Activated naive CD4-positive, alpha-beta T cell treated with anti-CD3 and anti-CD28 coated beads for 36 hours (primary cell): ENCODE measurements at regions not wholly inside any gene's neighbourhood (a gene's known extent, or its start where the extent isn't known, plus 50 kb on each side); places are given as distances from the start of the nearest gene placed in this dataset.
A peak's percentile ranks its signal among the peaks of the same experiment; 100 is the strongest.

Experiments used
- CTCF ChIA-PET: fragments of 350-600 bp; sonication (Branson Sonifier 250); formaldehyde crosslinking; loops from one replicate; lab custom pipeline; 2021; ENCODE audit warnings: antibody characterized with exemption; lab: Charles Lee
- DNase-seq: peaks from one replicate; pipeline ENCODE4 v3.0.0-alpha.2; 2020
- H3K27ac Mint-ChIP-seq: one replicate; pipeline ENCODE4 v1.8.0; 2021; ENCODE audit warnings: mild to moderate bottlenecking, mixed read lengths
- H3K27me3 Mint-ChIP-seq: one replicate; pipeline ENCODE4 v1.8.0; 2021; ENCODE audit warnings: low read depth, mixed read lengths
- H3K36me3 Mint-ChIP-seq: one replicate; pipeline ENCODE4 v1.8.0; 2021; ENCODE audit warnings: low read depth, mixed read lengths
- H3K4me1 Mint-ChIP-seq: one replicate; pipeline ENCODE4 v1.8.0; 2021; ENCODE audit warnings: low read depth, mixed read lengths
- H3K4me3 Mint-ChIP-seq: one replicate; pipeline ENCODE4 v1.8.0; 2021; ENCODE audit warnings: mild to moderate bottlenecking, moderate library complexity, mixed read lengths
- H3K9me3 Mint-ChIP-seq: one replicate; pipeline ENCODE4 v1.8.0; 2021; ENCODE audit warnings: mixed read lengths
- intact Hi-C: fragments of 100-400 bp; cut with micrococcal nuclease; formaldehyde crosslinking; loops from one replicate; pipeline ENCODE4 v1.15.1; 2023

- no peak overlapping the region for H3K4me3 Mint-ChIP-seq
- intact Hi-C loops, result no loop called here
- H3K27me3 Mint-ChIP-seq, result no peaks in the 10 kb centered on the region
- no peaks in the 10 kb centered on the region for H3K36me3 Mint-ChIP-seq
- no peak for DNase-seq
- no peaks in the 10 kb centered on the region for H3K9me3 Mint-ChIP-seq
- CTCF ChIA-PET, result no interaction called here
- no peak overlapping the region for H3K27ac Mint-ChIP-seq
- H3K4me1 Mint-ChIP-seq, result peaks cover 37% of the 10 kb centered on the region
Measured at GRCh38 chr6:14658030-14658429, 540.5 kb downstream of the CD83 start.

GRCh38 chr6:14658886-14659561 lies 541.5 kb downstream of the CD83 start:
- H3K36me3 Mint-ChIP-seq, result no peaks in the 10 kb centered on the region
- DNase-seq, result peak; percentile 35
- intact Hi-C loops, result no loop called here
- H3K27me3 Mint-ChIP-seq, result no peaks in the 10 kb centered on the region
- no peak overlapping the region for H3K27ac Mint-ChIP-seq
- peaks cover 39% of the 10 kb centered on the region for H3K4me1 Mint-ChIP-seq
- no peak overlapping the region for H3K4me3 Mint-ChIP-seq
- no peaks in the 10 kb centered on the region for H3K9me3 Mint-ChIP-seq
- CTCF ChIA-PET, result interaction anchor here (0.6 to 0.7 kb wide), 2 partner anchors 91 to 593 kb away, joined by 3 read pairs; no protein-coding TSS in a partner anchor

GRCh38 chr6:14659841-14660240 lies 542.3 kb downstream of the CD83 start:
- no peaks in the 10 kb centered on the region for H3K9me3 Mint-ChIP-seq
- no peak overlapping the region for H3K4me3 Mint-ChIP-seq
- no peak overlapping the region for H3K27ac Mint-ChIP-seq
- no peaks in the 10 kb centered on the region for H3K27me3 Mint-ChIP-seq
- H3K4me1 Mint-ChIP-seq, result peaks cover 47% of the 10 kb centered on the region
- intact Hi-C loops, result loop anchor here (2.0 to 10.0 kb wide), 6 partner anchors 51 to 587 kb away; partner anchors contain the start of gene JARID2
- no peaks in the 10 kb centered on the region for H3K36me3 Mint-ChIP-seq
- CTCF ChIA-PET, result interaction anchor here (0.6 to 2.1 kb wide), 3 partner anchors 51 to 90 kb away, joined by 3 to 7 read pairs (median 6); no protein-coding TSS in a partner anchor
- no peak for DNase-seq

GRCh38 chr6:14660806-14661579 lies 543.4 kb downstream of the CD83 start:
- CTCF ChIA-PET, result interaction anchor here (0.6 to 2.1 kb wide), 6 partner anchors 10 to 449 kb away, joined by 3 to 7 read pairs (median 3); no protein-coding TSS in a partner anchor
- Mint-ChIP-seq H3K9me3 (no peaks in the 10 kb centered on the region), H3K27ac (no peak overlapping the region), H3K27me3 (no peaks in the 10 kb centered on the region), H3K36me3 (no peaks in the 10 kb centered on the region), H3K4me1 (peaks cover 44% of the 10 kb centered on the region), H3K4me3 (no peak overlapping the region)
- DNase-seq, result peak; percentile 71
- intact Hi-C loops, result loop anchor here (1.0 to 10.0 kb wide), 8 partner anchors 14 to 586 kb away; partner anchors contain the start of gene JARID2

GRCh38 chr6:14661691-14662090 lies 544.1 kb downstream of the CD83 start:
- Mint-ChIP-seq H3K9me3 (no peaks in the 10 kb centered on the region), H3K27ac (no peak overlapping the region), H3K4me1 (peaks cover 42% of the 10 kb centered on the region), H3K4me3 (no peak overlapping the region), H3K36me3 (no peaks in the 10 kb centered on the region), H3K27me3 (no peaks in the 10 kb centered on the region)
- no peak for DNase-seq
- intact Hi-C loops, result loop anchor here (1.0 to 10.0 kb wide), 9 partner anchors 14 to 586 kb away; partner anchors contain the start of gene JARID2
- CTCF ChIA-PET, result interaction anchor here (0.6 to 2.1 kb wide), 4 partner anchors 13 to 450 kb away, joined by 3 to 7 read pairs (median 4); no protein-coding TSS in a partner anchor

GRCh38 chr6:14664112-14664601 lies 546.6 kb downstream of the CD83 start:
- Mint-ChIP-seq H3K4me3 (no peak overlapping the region), H3K27me3 (no peaks in the 10 kb centered on the region), H3K36me3 (no peaks in the 10 kb centered on the region), H3K9me3 (no peaks in the 10 kb centered on the region), H3K27ac (no peak overlapping the region), H3K4me1 (peaks cover 21% of the 10 kb centered on the region)
- intact Hi-C loops, result loop anchor here (5.0 to 10.0 kb wide), 5 partner anchors 122 to 583 kb away; partner anchors contain the start of gene JARID2
- DNase-seq, result peak; percentile 17
- CTCF ChIA-PET, result no interaction called here

GRCh38 chr6:14664621-14665315 lies 547.2 kb downstream of the CD83 start:
- Mint-ChIP-seq H3K4me3 (no peak overlapping the region), H3K9me3 (no peaks in the 10 kb centered on the region), H3K4me1 (peaks cover 21% of the 10 kb centered on the region), H3K27ac (no peak overlapping the region), H3K36me3 (no peaks in the 10 kb centered on the region), H3K27me3 (no peaks in the 10 kb centered on the region)
- intact Hi-C loops, result loop anchor here (5.0 to 10.0 kb wide), 5 partner anchors 122 to 583 kb away; partner anchors contain the start of gene JARID2
- peak; percentile 31 for DNase-seq
- CTCF ChIA-PET, result no interaction called here

- Mint-ChIP-seq H3K4me1 (peaks cover 21% of the 10 kb centered on the region), H3K27me3 (no peaks in the 10 kb centered on the region), H3K4me3 (no peak overlapping the region), H3K27ac (no peak overlapping the region), H3K9me3 (no peaks in the 10 kb centered on the region), H3K36me3 (no peaks in the 10 kb centered on the region)
- peak; percentile 60 for DNase-seq
- CTCF ChIA-PET, result interaction anchor here (0.6 kb wide), 1 partner anchor 79 kb away, joined by 3 read pairs; no protein-coding TSS in a partner anchor
- intact Hi-C loops, result loop anchor here (10.0 kb wide), 1 partner anchor 281 kb away; no protein-coding TSS in a partner anchor
Measured at GRCh38 chr6:14665827-14666724, 548.5 kb downstream of the CD83 start.

- no peak for DNase-seq
- Mint-ChIP-seq H3K4me1 (peaks cover 19% of the 10 kb centered on the region), H3K4me3 (no peak overlapping the region), H3K27ac (no peak overlapping the region), H3K27me3 (no peaks in the 10 kb centered on the region), H3K36me3 (no peaks in the 10 kb centered on the region), H3K9me3 (no peaks in the 10 kb centered on the region)
- CTCF ChIA-PET, result interaction anchor here (0.7 kb wide), 1 partner anchor 115 kb away, joined by 3 read pairs; no protein-coding TSS in a partner anchor
- intact Hi-C loops, result no loop called here
Measured at GRCh38 chr6:14670806-14671205, 553.2 kb downstream of the CD83 start.

GRCh38 chr6:14671261-14671681 lies 553.7 kb downstream of the CD83 start:
- Mint-ChIP-seq H3K9me3 (no peaks in the 10 kb centered on the region), H3K27me3 (no peaks in the 10 kb centered on the region), H3K27ac (no peak overlapping the region), H3K4me1 (peaks cover 19% of the 10 kb centered on the region), H3K36me3 (no peaks in the 10 kb centered on the region), H3K4me3 (no peak overlapping the region)
- CTCF ChIA-PET, result no interaction called here
- intact Hi-C loops, result no loop called here
- DNase-seq, result no peak

GRCh38 chr6:14671937-14672336 lies 554.4 kb downstream of the CD83 start:
- intact Hi-C loops, result no loop called here
- peaks cover 19% of the 10 kb centered on the region for H3K4me1 Mint-ChIP-seq
- H3K9me3 Mint-ChIP-seq, result no peaks in the 10 kb centered on the region
- DNase-seq, result no peak
- CTCF ChIA-PET, result no interaction called here
- H3K4me3 Mint-ChIP-seq, result no peak overlapping the region
- no peaks in the 10 kb centered on the region for H3K27me3 Mint-ChIP-seq
- no peaks in the 10 kb centered on the region for H3K36me3 Mint-ChIP-seq
- H3K27ac Mint-ChIP-seq, result no peak overlapping the region
